Spleen (tissue), 11 donors: ENCODE measurements at regions not wholly inside any gene's neighbourhood (a gene's known extent, or its start where the extent isn't known, plus 50 kb on each side); places are given as distances from the start of the nearest gene placed in this dataset.
"Not testable (repeated sequence)": the region's sequence is repeated elsewhere in the genome, so short reads cannot be mapped to it uniquely, and the experiment has no call there.

Source experiments
- DNase-seq: peaks from one replicate; pipeline ENCODE4 v3.0.0-alpha.2; 2020
- H3K27ac ChIP-seq, 8 donors: fragments of 200-600 bp; sonication (generic) in 7 of 8; 1 replicate in 4 of 8; 2 replicates in 4 of 8; pipeline versions ENCODE4 v1.5.0 to v1.8.0; 2016 to 2021; ENCODE audit warnings: inconsistent platforms in 4 of 8, mild to moderate bottlenecking in 4 of 8, moderate library complexity in 1 of 8
- H3K27me3 ChIP-seq, 7 donors: fragments of 200-600 bp; sonication (generic) in 6 of 7; replicated peaks in 1 of 7; 1 replicate in 4 of 7; 2 replicates in 3 of 7; pipeline versions ENCODE4 v1.5.0 to v1.8.0; 2016 to 2021; ENCODE audit warnings: inconsistent platforms in 3 of 7, mild to moderate bottlenecking in 1 of 7
- H3K36me3 ChIP-seq, 6 donors: fragments of 200-600 bp; sonication (generic) in 5 of 6; 1 replicate in 4 of 6; 2 replicates in 2 of 6; pipeline versions ENCODE4 v1.5.0 to v1.8.0; 2016 to 2021; ENCODE audit warnings: inconsistent platforms in 2 of 6
- H3K4me1 ChIP-seq, 6 donors: fragments of 200-600 bp; sonication (generic) in 5 of 6; 1 replicate in 3 of 6; 2 replicates in 3 of 6; pipeline versions ENCODE4 v1.5.0 to v1.8.0; 2016 to 2021; ENCODE audit warnings: inconsistent platforms in 3 of 6
- H3K4me3 ChIP-seq, 8 donors: fragments of 200-600 bp; sonication (generic) in 7 of 8; 1 replicate in 4 of 8; 2 replicates in 4 of 8; pipeline versions ENCODE4 v1.5.0 to v1.8.0; 2016 to 2021; ENCODE audit warnings: inconsistent platforms in 4 of 8, mild to moderate bottlenecking in 4 of 8, moderate library complexity in 2 of 8
- H3K9me3 ChIP-seq, 8 donors: fragments of 200-600 bp; sonication (generic) in 7 of 8; 1 replicate in 4 of 8; 2 replicates in 4 of 8; pipeline versions ENCODE4 v1.5.0 to v1.8.0; 2016 to 2021; ENCODE audit warnings: inconsistent platforms in 4 of 8
- CTCF ChIP-seq, 11 experiments: fragments of 200-600 bp in 7 of 11; fragments of 450-650 bp in 4 of 11; sonication (generic) in 4 of 11; IDR thresholded peaks in 8 of 11; conservative IDR thresholded peaks in 3 of 11; 1 replicate in 7 of 11; 2 replicates in 4 of 11; pipeline versions ENCODE4 v1.4.0 to v1.8.0; 2016 to 2021; ENCODE audit warnings: antibody characterized with exemption in 11 of 11, inconsistent platforms in 4 of 11, mild to moderate bottlenecking in 1 of 11
- POLR2A ChIP-seq, 3 donors: fragments of 450-650 bp; IDR thresholded peaks; one replicate each; pipeline ENCODE4 v1.5.1; 2017; ENCODE audit warnings: antibody characterized with exemption in 3 of 3, mild to moderate bottlenecking in 1 of 3
- POLR2AphosphoS5 ChIP-seq, 3 donors: sonication (generic); formaldehyde crosslinking; IDR thresholded peaks; one replicate each; pipeline ENCODE4 v1.5.1; 2017; ENCODE audit warnings: antibody characterized with exemption in 3 of 3
- WGBS, 5 donors: extraction: QIAGEN DNeasy Blood & Tissue Kit in 3 of 5; methylation state at CpG; one replicate each; pipeline versions ENCODE4 v1.1.5 to v1.1.7; 2013 to 2018; 5-methylcytosine and 5-hydroxymethylcytosine counted together
- intact Hi-C: fragments of 100-400 bp; cut with DNase I; formaldehyde crosslinking; loops from one replicate; pipeline ENCODE4 v1.15.0; 2023; ENCODE audit warnings: low total_unique reads
- donor health status: healthy with polysubstance abuse.
- donor health status: DM: no; HTN: no; CAD: no; lungs with moderate emphysema.
- donor health status: DM: no; HTN: no; CAD: no.
- donor health status: Bipolar disorder and iron deficiency.
- donor health status: healthy.
- donor health status: DM: no; HTN: no; CAD: no.
- donor health status: DM: yes; HTN: yes; CAD: no.

- DNase-seq: no peak
- Histone ChIP-seq H3K36me3 (no peaks in the 10 kb centered on the region), H3K4me3 (no peak overlapping the region), H3K9me3 (no peaks in the 10 kb centered on the region), H3K27me3 (no peaks in the 10 kb centered on the region), H3K4me1 (no peaks in the 10 kb centered on the region), H3K27ac (no peak overlapping the region)
- 67 to 97% (median 89%) methylated on average over 2 of the region's 2 CpGs for WGBS, 5 donors
- TF ChIP-seq POLR2AphosphoS5 (IDR thresholded peaks at IDR 0.05) (no peak), POLR2A (IDR thresholded peaks at IDR 0.05) (no peak), CTCF (IDR thresholded peaks at IDR 0.05 in 8 of 11, conservative IDR thresholded peaks at IDR 0.05 in 3 of 11) (no peak)
- intact Hi-C loops: no loop called here
Measured at GRCh38 chr18:56483386-56483785, 155.0 kb downstream of the TXNL1 start.

- H3K9me3 ChIP-seq, H3K4me1 ChIP-seq, H3K4me3 ChIP-seq, H3K27me3 ChIP-seq, intact Hi-C loops, DNase-seq, H3K36me3 ChIP-seq, H3K27ac ChIP-seq: not testable (repeated sequence)
- WGBS, 5 donors: 85 to 93% (median 87%) methylated on average over 4 of the region's 4 CpGs
Measured at GRCh38 chr18:56482813-56483212, 155.6 kb downstream of the TXNL1 start.

GRCh38 chr18:56481751-56482150 lies 156.6 kb downstream of the TXNL1 start:
- TF ChIP-seq CTCF (IDR thresholded peaks at IDR 0.05 in 8 of 11, conservative IDR thresholded peaks at IDR 0.05 in 3 of 11): no peak
- 76 to 94% (median 83%) methylated on average over 1 of the region's 1 CpG for WGBS, 5 donors

GRCh38 chr18:56479841-56480240 lies 158.6 kb downstream of the TXNL1 start:
- H3K4me3 ChIP-seq: no peak overlapping the region
- no peaks in the 10 kb centered on the region for H3K36me3 ChIP-seq
- no peak overlapping the region for H3K27ac ChIP-seq
- DNase-seq: no peak
- intact Hi-C loops: no loop called here
- no peaks in the 10 kb centered on the region for H3K27me3 ChIP-seq
- H3K9me3 ChIP-seq: no peaks in the 10 kb centered on the region
- TF ChIP-seq CTCF (IDR thresholded peaks at IDR 0.05 in 8 of 11, conservative IDR thresholded peaks at IDR 0.05 in 3 of 11) (no peak), POLR2AphosphoS5 (IDR thresholded peaks at IDR 0.05) (no peak), POLR2A (IDR thresholded peaks at IDR 0.05) (no peak)
- H3K4me1 ChIP-seq: no peaks in the 10 kb centered on the region
- 80 to 96% (median 92%) methylated on average over 3 of the region's 3 CpGs for WGBS, 5 donors

More at GRCh38 chr18:56481751-56482150, 156.6 kb downstream of the TXNL1 start:
- Histone ChIP-seq H3K9me3 (no peaks in the 10 kb centered on the region), H3K27ac (no peak overlapping the region), H3K27me3 (no peaks in the 10 kb centered on the region), H3K4me3 (no peak overlapping the region), H3K36me3 (no peaks in the 10 kb centered on the region), H3K4me1 (no peaks in the 10 kb centered on the region)
- intact Hi-C loops: no loop called here
- no peak for DNase-seq

GRCh38 chr18:56475250-56475649 lies 163.1 kb downstream of the TXNL1 start:
- no peaks in the 10 kb centered on the region for H3K36me3 ChIP-seq
- 87 to 98% (median 89%) methylated on average over 2 of the region's 2 CpGs for WGBS, 5 donors
- intact Hi-C loops: no loop called here
- no peaks in the 10 kb centered on the region for H3K9me3 ChIP-seq
- H3K27ac ChIP-seq: no peak overlapping the region
- H3K27me3 ChIP-seq: no peaks in the 10 kb centered on the region
- no peak for TF ChIP-seq POLR2A (IDR thresholded peaks at IDR 0.05)
- TF ChIP-seq POLR2AphosphoS5 (IDR thresholded peaks at IDR 0.05): no peak
- no peak for TF ChIP-seq CTCF (IDR thresholded peaks at IDR 0.05 in 8 of 11, conservative IDR thresholded peaks at IDR 0.05 in 3 of 11)
- DNase-seq: no peak
- H3K4me1 ChIP-seq: peaks cover 0 to 6% (median 0%) of the 10 kb centered on the region in 6 donors
- H3K4me3 ChIP-seq: no peak overlapping the region
